ENCODE measurements at regions not wholly inside any gene's neighbourhood (a gene's known extent, or its start where the extent isn't known, plus 50 kb on each side); places are given as distances from the start of the nearest gene placed in this dataset.
A peak's percentile ranks its signal among the peaks of the same experiment; 100 is the strongest.
"Not testable (repeated sequence)": the region's sequence is repeated elsewhere in the genome, so short reads cannot be mapped to it uniquely, and the experiment has no call there.

- Mint-ChIP-seq H3K36me3 (peaks cover 0 to 3% (median 0%) of the 10 kb centered on the region in 3 donors), H3K27ac (no peak overlapping the region), H3K4me3 (no peak overlapping the region), H3K4me1 (no peaks in the 10 kb centered on the region), H3K9me3 (peaks cover 1 to 16% (median 11%) of the 10 kb centered on the region in 6 donors), H3K27me3 (ENCODE audit: low read depth in 3 of 3) (peaks cover 3 to 10% (median 9%) of the 10 kb centered on the region in 3 donors)
- no peak for DNase-seq
Observed at GRCh38 chr4:26008737-26009136, 94.7 kb downstream of the SMIM20 start.

- Mint-ChIP-seq H3K27ac (no peak overlapping the region), H3K4me1 (no peaks in the 10 kb centered on the region), H3K36me3 (peaks cover 0 to 3% (median 0%) of the 10 kb centered on the region in 3 donors), H3K27me3 (ENCODE audit: low read depth in 3 of 3) (peaks cover 8 to 13% (median 8%) of the 10 kb centered on the region in 3 donors), H3K9me3 (peaks cover 1 to 16% (median 11%) of the 10 kb centered on the region in 6 donors), H3K4me3 (no peak overlapping the region)
- no peak for DNase-seq
Observed at GRCh38 chr4:26009502-26009901, 95.5 kb downstream of the SMIM20 start.

DNA sequence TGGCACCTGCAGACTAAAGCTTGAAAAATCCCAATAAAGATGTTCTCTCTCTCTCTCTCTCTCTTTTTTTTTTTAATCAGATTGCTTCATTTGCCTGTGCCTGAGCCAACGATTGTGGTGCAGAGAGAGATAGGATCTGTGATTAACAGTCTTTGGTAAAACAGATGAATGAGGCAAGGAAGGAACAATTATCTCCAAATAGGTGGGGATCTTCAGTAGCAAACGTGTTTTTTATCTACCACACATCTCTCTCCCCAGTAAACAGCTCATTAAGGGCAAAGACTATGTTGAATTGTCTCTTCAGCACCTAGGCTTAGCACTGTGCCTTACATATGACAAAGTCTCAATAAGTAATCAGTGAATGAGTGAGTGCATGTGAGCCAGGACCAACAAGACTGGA is 96.3 kb downstream of the SMIM20 start:
- peaks cover 0 to 3% (median 0%) of the 10 kb centered on the region in 3 donors for H3K36me3 Mint-ChIP-seq
- no peaks in the 10 kb centered on the region for H3K4me1 Mint-ChIP-seq
- H3K4me3 Mint-ChIP-seq, result no peak overlapping the region
- no peak for DNase-seq
- peaks cover 1 to 16% (median 11%) of the 10 kb centered on the region in 6 donors for H3K9me3 Mint-ChIP-seq
- no peak overlapping the region for H3K27ac Mint-ChIP-seq
- peaks cover 8 to 13% (median 8%) of the 10 kb centered on the region in 3 donors for H3K27me3 Mint-ChIP-seq (ENCODE audit: low read depth in 3 of 3)

GRCh38 chr4:26013629-26014028 is 99.6 kb downstream of the SMIM20 start:
- DNase-seq, result no peak
- H3K9me3 Mint-ChIP-seq, result peaks cover 1 to 10% (median 4%) of the 10 kb centered on the region in 6 donors
- H3K27me3 Mint-ChIP-seq (ENCODE audit: low read depth in 3 of 3), result peaks cover 5 to 9% (median 6%) of the 10 kb centered on the region in 3 donors
- H3K27ac Mint-ChIP-seq, result no peak overlapping the region
- no peaks in the 10 kb centered on the region for H3K4me1 Mint-ChIP-seq
- H3K4me3 Mint-ChIP-seq, result no peak overlapping the region
- no peaks in the 10 kb centered on the region for H3K36me3 Mint-ChIP-seq

DNA sequence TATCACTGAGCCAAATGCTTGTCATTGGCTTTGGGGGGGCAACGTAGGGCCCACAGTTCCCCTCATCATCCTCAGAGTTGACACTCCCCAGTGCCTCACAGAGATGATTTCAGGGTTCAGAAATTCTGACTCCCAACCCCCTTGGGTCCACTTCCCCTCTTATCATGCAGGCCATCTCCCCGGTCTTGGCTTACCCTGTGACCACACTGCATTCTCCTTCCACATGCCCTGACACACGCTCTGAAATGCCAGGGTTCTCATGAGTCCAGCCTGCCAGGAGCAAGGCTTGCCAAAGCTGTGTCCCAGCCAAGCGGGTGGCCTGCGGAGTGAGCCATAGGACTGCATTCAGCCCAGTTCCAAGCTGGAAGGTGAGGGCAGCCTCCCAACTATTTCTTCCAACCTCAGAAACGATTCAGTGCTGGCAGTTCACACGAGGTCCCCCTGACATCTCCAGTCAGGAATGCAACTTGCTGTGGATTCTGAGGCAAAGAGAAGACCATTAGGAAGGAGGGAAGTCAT is 101.2 kb downstream of the SMIM20 start:
- Mint-ChIP-seq H3K4me3 (no peak overlapping the region), H3K9me3 (peaks cover 0 to 4% (median 0%) of the 10 kb centered on the region in 6 donors), H3K27ac (no peak overlapping the region), H3K4me1 (no peaks in the 10 kb centered on the region), H3K27me3 (ENCODE audit: low read depth in 3 of 3) (peaks cover 5 to 7% (median 6%) of the 10 kb centered on the region in 3 donors), H3K36me3 (peaks cover 0 to 3% (median 0%) of the 10 kb centered on the region in 3 donors)
- DNase-seq, result no peak

DNA sequence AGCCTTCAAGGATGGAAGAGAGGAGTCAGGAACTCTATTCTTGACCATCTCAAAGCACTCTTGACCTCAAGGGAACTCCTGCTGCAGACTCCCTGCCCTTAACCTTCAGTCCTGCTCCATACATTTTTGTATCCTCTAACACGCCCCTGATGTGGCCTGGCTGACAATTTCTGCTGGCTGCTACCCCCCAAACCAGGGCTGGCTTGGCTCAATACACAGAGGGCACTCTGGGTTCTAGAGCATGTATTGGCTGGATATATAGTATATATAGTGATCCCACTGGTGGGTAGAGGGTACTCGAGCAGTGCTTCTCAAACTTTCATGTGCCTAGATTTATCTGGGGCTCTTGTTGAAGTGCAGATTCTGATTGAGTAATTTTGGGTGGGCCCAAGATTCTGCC is 101.9 kb downstream of the SMIM20 start:
- no peak for DNase-seq
- Mint-ChIP-seq H3K27me3 (ENCODE audit: low read depth in 3 of 3) (peaks cover 3 to 7% (median 7%) of the 10 kb centered on the region in 3 donors), H3K9me3 (no peaks in the 10 kb centered on the region), H3K4me1 (no peaks in the 10 kb centered on the region), H3K36me3 (peaks cover 0 to 3% (median 0%) of the 10 kb centered on the region in 3 donors), H3K4me3 (no peak overlapping the region), H3K27ac (no peak overlapping the region)

DNA sequence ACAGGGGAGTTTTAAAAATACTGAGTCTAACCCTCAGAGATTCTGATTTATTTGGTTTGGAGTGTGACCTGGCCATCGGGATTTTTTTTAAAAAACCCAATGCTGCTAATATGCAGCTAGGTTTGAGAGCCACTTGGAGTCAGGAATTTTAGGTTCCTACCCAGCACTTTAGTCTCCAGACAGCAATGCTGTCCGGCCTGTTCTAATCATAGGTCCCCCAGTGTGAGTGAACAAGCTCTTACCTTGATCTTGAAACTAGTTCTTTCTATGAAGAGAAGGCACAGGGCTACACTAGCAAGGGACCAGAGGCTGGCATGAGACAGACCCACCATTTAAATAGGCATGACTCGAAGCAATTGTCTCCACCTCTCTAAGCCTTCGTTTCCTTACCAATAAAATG is 103.5 kb downstream of the SMIM20 start:
- H3K9me3 Mint-ChIP-seq, result no peaks in the 10 kb centered on the region
- H3K27ac Mint-ChIP-seq, result no peak overlapping the region
- peaks cover 5 to 6% (median 6%) of the 10 kb centered on the region in 3 donors for H3K27me3 Mint-ChIP-seq (ENCODE audit: low read depth in 3 of 3)
- DNase-seq, result no peak
- H3K4me1 Mint-ChIP-seq, result no peaks in the 10 kb centered on the region
- H3K36me3 Mint-ChIP-seq, result peaks cover 0 to 3% (median 0%) of the 10 kb centered on the region in 3 donors
- no peak overlapping the region for H3K4me3 Mint-ChIP-seq

DNA sequence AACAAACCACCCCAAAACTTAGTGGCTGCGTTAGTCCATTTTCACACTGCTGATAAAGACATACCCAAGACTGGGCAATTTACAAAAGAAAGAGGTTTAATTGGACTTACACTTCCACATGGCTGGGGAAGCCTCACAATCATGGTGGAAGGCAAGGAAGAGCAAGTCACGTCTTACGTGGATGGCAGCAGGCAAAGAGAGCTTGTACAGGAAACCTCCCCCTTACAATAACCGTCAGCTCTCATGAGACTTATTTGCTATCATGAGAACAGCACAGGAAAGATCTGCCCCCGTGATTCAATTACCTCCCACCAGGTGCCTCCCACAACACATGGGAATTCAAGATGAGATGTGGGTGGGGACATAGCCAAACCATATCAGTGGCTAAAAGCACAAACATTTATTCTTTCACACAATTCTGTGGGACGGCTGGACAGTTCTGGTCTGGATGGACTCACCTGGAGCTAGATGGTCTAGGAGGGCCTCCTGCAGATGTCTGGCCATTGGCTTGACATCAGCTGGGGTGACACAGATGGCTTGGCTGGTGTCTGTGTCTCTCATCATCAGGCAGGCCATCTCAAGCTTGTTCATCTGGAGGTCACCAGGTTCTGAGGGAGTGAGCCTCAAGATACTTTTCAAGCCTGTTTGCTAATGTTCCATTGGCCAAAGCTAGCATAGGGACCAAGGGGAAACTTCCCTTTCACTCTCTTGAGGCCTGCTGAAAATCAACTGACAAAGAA is 104.1 kb downstream of the SMIM20 start:
- not testable (repeated sequence) for DNase-seq, H3K36me3 Mint-ChIP-seq

DNA sequence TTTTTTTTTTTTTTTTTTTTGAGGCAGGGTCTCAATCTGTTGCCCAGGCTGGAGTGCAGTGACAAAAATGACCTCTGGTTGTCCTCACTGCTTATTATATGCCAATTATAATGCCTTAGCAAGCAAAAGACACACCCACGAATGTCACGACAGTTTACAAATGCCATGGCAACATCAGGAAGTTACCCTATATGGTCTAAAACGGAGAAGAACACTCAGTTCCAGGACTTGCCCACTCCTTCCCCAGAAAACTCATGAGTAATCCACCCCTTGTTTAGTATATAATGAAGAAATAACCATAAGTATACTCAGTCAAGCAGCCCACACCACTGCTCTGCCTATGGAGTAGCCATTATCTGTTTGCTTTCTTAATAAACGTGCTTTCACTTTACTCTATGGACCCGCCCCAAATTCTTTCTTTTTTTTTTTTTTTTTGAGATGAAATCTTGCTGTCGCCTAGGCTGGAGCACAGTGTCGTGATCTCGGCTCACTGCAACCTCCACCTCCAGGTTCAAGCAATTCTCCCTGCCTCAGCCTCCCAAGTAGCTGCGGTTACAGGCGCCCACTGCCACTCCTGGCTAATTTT is 106.2 kb downstream of the SMIM20 start:
- H3K27me3 Mint-ChIP-seq (ENCODE audit: low read depth in 3 of 3), result peaks cover 1 to 5% (median 3%) of the 10 kb centered on the region in 3 donors

More for the DNA sequence above, 104.1 kb downstream of the SMIM20 start:
- H3K4me1 Mint-ChIP-seq; H3K27ac Mint-ChIP-seq; H3K4me3 Mint-ChIP-seq; H3K9me3 Mint-ChIP-seq; H3K27me3 Mint-ChIP-seq (ENCODE audit: low read depth in 3 of 3): not testable (repeated sequence)

DNA sequence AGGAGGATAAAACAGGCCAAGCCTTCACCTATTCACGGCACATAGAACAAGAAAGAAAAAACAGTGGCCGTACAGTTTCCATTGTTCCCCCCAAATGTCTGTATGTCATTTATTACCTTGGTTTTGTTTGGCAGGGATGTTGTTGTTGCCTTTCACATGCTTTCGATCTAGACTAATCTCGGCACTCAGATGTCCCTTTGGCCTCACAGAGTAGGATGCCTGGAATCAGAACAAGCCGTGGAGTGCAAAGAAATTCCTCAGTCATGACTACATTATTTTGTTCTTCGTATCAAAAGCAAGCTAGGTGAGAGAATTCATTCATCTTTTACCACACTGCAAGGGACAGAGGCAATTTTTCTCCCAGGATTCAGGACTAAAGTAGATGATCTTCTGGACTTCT is 106.9 kb downstream of the SMIM20 start:
- no peaks in the 10 kb centered on the region for H3K4me1 Mint-ChIP-seq
- no peak for DNase-seq
- peaks cover 0 to 2% (median 0%) of the 10 kb centered on the region in 6 donors for H3K9me3 Mint-ChIP-seq
- H3K27me3 Mint-ChIP-seq (ENCODE audit: low read depth in 3 of 3), result peaks cover 1 to 5% (median 3%) of the 10 kb centered on the region in 3 donors
- peaks cover 0 to 3% (median 0%) of the 10 kb centered on the region in 3 donors for H3K36me3 Mint-ChIP-seq
- H3K4me3 Mint-ChIP-seq, result no peak overlapping the region
- H3K27ac Mint-ChIP-seq, result no peak overlapping the region

More for the DNA sequence above, 106.2 kb downstream of the SMIM20 start:
- no peak overlapping the region for H3K27ac Mint-ChIP-seq
- H3K36me3 Mint-ChIP-seq, result peaks cover 0 to 3% (median 0%) of the 10 kb centered on the region in 3 donors
- DNase-seq, result no peak
- peak overlapping the region in 1 of 5 donors; percentile 56 for H3K4me3 Mint-ChIP-seq
- H3K9me3 Mint-ChIP-seq, result peaks cover 0 to 2% (median 0%) of the 10 kb centered on the region in 6 donors
- H3K4me1 Mint-ChIP-seq, result no peaks in the 10 kb centered on the region

DNA sequence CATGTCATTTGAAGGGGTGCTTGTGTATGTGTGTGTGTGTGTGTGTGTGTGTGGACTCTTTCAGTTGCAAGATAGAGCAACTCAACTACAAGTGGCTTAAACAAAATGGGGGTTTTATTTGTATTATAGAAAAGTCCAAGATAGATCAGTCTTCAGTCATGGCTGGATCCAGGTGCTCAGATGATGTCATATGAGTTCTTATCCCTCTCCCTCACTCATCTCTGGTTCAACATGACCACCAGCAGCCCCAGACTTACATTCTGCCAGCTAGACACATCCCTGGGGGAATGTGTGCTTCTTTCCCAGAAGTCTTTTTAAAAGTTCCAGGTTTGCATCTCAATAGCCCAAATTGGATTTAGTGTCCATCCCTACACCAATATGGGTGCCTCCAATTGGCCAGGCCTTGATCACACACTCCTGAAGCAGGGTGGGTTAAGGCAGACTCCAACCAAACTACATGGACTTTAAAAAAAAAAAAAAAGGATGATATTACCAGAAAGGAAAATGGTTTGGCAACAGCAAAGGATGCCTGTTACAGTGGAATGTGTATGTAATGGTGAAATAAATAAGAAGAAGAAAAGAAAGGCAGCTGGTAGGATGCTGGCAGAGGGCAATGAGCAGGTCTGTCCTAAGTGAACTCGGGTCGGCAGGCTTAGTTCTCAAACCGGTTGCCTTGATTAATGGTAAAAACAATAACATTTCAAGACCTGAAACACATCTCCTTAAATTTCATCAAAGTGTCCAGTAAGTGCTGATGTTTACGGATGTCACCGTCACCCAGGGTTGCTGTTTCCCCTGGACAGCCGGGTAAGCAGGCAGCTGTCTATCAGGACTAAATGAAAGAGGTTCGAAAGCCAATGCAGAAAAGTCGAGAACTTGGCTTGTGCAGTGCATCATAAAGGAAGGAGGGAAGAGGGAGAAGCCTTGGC is 107.7 kb downstream of the SMIM20 start:
- Mint-ChIP-seq H3K27me3 (ENCODE audit: low read depth in 3 of 3) (peaks cover 1 to 5% (median 4%) of the 10 kb centered on the region in 3 donors), H3K4me1 (no peaks in the 10 kb centered on the region), H3K27ac (no peak overlapping the region), H3K36me3 (peaks cover 0 to 3% (median 0%) of the 10 kb centered on the region in 3 donors), H3K9me3 (peaks cover 0 to 2% (median 0%) of the 10 kb centered on the region in 6 donors), H3K4me3 (no peak overlapping the region)
- no peak for DNase-seq

GRCh38 chr4:26022346-26023202 is 108.6 kb downstream of the SMIM20 start:
- no peak for DNase-seq
- no peak overlapping the region for H3K4me3 Mint-ChIP-seq
- H3K36me3 Mint-ChIP-seq, result peaks cover 0 to 3% (median 0%) of the 10 kb centered on the region in 3 donors
- H3K4me1 Mint-ChIP-seq, result no peaks in the 10 kb centered on the region
- H3K27ac Mint-ChIP-seq, result no peak overlapping the region
- peaks cover 5 to 7% (median 6%) of the 10 kb centered on the region in 3 donors for H3K27me3 Mint-ChIP-seq (ENCODE audit: low read depth in 3 of 3)
- peaks cover 0 to 2% (median 0%) of the 10 kb centered on the region in 6 donors for H3K9me3 Mint-ChIP-seq

Measured in immature natural killer cell (primary cell).